Kidney epithelial cell (primary cell): ENCODE measurements at regions not wholly inside any gene's neighbourhood (a gene's known extent, or its start where the extent isn't known, plus 50 kb on each side); places are given as distances from the start of the nearest gene placed in this dataset.
"Not testable (repeated sequence)": the region's sequence is repeated elsewhere in the genome, so short reads cannot be mapped to it uniquely, and the experiment has no call there.

Experiments
- DNase-seq: peaks from one replicate; pipeline ENCODE4 v3.0.0-alpha.2; 2010; ENCODE audit warnings: low read depth
- H3K27me3 ChIP-seq: 2 replicates; pipeline ENCODE4 v1.6.0; 2011; ENCODE audit warnings: low read length; ENCODE audit not compliant: control insufficient read depth, insufficient read depth
- H3K36me3 ChIP-seq: 2 replicates; pipeline ENCODE4 v1.5.1; 2011; ENCODE audit warnings: low read length; ENCODE audit not compliant: control insufficient read depth, insufficient read depth
- H3K4me3 ChIP-seq: 2 replicates; pipeline ENCODE4 v1.5.1; 2011; ENCODE audit warnings: low read depth, mild to moderate bottlenecking, control low read depth, low read length
- CTCF ChIP-seq: IDR thresholded peaks from 2 replicates; pipeline ENCODE4 v1.5.1; 2011; ENCODE audit warnings: mild to moderate bottlenecking, moderate library complexity, low read length, control low read depth, inconsistent platforms; ENCODE audit not compliant: insufficient read depth, poor library complexity, severe bottlenecking

GRCh38 chr20:40868551-40869217, 159.9 kb upstream of the TOP1 start:
- no peak for DNase-seq
- no peak overlapping the region for H3K4me3 ChIP-seq
- H3K27me3 ChIP-seq, result no peaks in the 10 kb centered on the region
- no peak for TF ChIP-seq CTCF
- H3K36me3 ChIP-seq, result no peaks in the 10 kb centered on the region

- DNase-seq, result no peak
Measured at GRCh38 chr20:40869218-40870147, 159.1 kb upstream of the TOP1 start.

GRCh38 chr20:40875116-40876085, 153.2 kb upstream of the TOP1 start:
- TF ChIP-seq CTCF, result no peak
- H3K4me3 ChIP-seq, result no peak overlapping the region
- no peak for DNase-seq

More at GRCh38 chr20:40869218-40870147, 159.1 kb upstream of the TOP1 start:
- H3K4me3 ChIP-seq, result no peak overlapping the region
- no peaks in the 10 kb centered on the region for H3K27me3 ChIP-seq
- no peaks in the 10 kb centered on the region for H3K36me3 ChIP-seq
- TF ChIP-seq CTCF, result no peak

GRCh38 chr20:40878099-40878498, 150.5 kb upstream of the TOP1 start:
- H3K4me3 ChIP-seq, H3K36me3 ChIP-seq, DNase-seq, H3K27me3 ChIP-seq: not testable (repeated sequence)

More at GRCh38 chr20:40875116-40876085, 153.2 kb upstream of the TOP1 start:
- Histone ChIP-seq H3K27me3 (no peaks in the 10 kb centered on the region), H3K36me3 (no peaks in the 10 kb centered on the region)

GRCh38 chr20:40880063-40880728, 148.4 kb upstream of the TOP1 start:
- Histone ChIP-seq H3K4me3 (no peak overlapping the region), H3K36me3 (no peaks in the 10 kb centered on the region), H3K27me3 (no peaks in the 10 kb centered on the region)
- no peak for TF ChIP-seq CTCF
- DNase-seq, result no peak
